ENCODE measurements at regions not wholly inside any gene's neighbourhood (a gene's known extent, or its start where the extent isn't known, plus 50 kb on each side); places are given as distances from the start of the nearest gene placed in this dataset.

DNA sequence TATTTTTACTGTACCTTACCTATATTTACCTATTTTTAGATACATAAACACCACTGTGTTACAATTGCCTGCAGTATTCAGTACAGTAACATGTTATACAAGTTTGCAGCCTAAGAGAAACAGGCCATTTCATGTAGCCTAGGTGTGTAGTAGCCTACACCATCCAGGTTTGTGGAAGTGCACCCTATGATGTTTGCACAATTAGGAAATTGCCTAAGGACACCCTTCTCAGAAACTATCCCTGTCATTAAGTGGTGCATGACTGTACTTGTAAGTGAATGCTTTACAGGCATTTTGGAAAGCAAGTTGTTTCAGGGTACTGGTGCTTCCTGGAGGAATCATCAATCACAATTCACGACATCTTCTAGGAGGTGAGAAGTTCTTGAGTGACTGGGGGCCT is 991.8 kb upstream of the SLIT2 start:
- TF ChIP-seq POLR2AphosphoS5 (IDR thresholded peaks at IDR 0.05; ENCODE audit: low read depth, low read length) = no peak
- TF ChIP-seq, protein P1, sequence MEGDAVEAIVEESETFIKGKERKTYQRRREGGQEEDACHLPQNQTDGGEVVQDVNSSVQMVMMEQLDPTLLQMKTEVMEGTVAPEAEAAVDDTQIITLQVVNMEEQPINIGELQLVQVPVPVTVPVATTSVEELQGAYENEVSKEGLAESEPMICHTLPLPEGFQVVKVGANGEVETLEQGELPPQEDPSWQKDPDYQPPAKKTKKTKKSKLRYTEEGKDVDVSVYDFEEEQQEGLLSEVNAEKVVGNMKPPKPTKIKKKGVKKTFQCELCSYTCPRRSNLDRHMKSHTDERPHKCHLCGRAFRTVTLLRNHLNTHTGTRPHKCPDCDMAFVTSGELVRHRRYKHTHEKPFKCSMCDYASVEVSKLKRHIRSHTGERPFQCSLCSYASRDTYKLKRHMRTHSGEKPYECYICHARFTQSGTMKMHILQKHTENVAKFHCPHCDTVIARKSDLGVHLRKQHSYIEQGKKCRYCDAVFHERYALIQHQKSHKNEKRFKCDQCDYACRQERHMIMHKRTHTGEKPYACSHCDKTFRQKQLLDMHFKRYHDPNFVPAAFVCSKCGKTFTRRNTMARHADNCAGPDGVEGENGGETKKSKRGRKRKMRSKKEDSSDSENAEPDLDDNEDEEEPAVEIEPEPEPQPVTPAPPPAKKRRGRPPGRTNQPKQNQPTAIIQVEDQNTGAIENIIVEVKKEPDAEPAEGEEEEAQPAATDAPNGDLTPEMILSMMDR (IDR thresholded peaks at IDR 0.05) = no peak
- TF ChIP-seq, protein P2, sequence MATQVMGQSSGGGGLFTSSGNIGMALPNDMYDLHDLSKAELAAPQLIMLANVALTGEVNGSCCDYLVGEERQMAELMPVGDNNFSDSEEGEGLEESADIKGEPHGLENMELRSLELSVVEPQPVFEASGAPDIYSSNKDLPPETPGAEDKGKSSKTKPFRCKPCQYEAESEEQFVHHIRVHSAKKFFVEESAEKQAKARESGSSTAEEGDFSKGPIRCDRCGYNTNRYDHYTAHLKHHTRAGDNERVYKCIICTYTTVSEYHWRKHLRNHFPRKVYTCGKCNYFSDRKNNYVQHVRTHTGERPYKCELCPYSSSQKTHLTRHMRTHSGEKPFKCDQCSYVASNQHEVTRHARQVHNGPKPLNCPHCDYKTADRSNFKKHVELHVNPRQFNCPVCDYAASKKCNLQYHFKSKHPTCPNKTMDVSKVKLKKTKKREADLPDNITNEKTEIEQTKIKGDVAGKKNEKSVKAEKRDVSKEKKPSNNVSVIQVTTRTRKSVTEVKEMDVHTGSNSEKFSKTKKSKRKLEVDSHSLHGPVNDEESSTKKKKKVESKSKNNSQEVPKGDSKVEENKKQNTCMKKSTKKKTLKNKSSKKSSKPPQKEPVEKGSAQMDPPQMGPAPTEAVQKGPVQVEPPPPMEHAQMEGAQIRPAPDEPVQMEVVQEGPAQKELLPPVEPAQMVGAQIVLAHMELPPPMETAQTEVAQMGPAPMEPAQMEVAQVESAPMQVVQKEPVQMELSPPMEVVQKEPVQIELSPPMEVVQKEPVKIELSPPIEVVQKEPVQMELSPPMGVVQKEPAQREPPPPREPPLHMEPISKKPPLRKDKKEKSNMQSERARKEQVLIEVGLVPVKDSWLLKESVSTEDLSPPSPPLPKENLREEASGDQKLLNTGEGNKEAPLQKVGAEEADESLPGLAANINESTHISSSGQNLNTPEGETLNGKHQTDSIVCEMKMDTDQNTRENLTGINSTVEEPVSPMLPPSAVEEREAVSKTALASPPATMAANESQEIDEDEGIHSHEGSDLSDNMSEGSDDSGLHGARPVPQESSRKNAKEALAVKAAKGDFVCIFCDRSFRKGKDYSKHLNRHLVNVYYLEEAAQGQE (IDR thresholded peaks at IDR 0.05; ENCODE audit: insufficient read depth in 1 of 2, low read depth in 2 of 2, low read length in 1 of 2) = no peak
- no peak for TF ChIP-seq TCF7L2 (IDR thresholded peaks at IDR 0.05; ENCODE audit: low read depth, low read length)
- no peak for TF ChIP-seq SIN3A (IDR thresholded peaks at IDR 0.05; ENCODE audit: borderline replicate concordance, insufficient read depth, low read depth, low read length)

Data from Panc1 (cell line).